ENCODE measurements at regions not wholly inside any gene's neighbourhood (a gene's known extent, or its start where the extent isn't known, plus 50 kb on each side); places are given as distances from the start of the nearest gene placed in this dataset.

DNA sequence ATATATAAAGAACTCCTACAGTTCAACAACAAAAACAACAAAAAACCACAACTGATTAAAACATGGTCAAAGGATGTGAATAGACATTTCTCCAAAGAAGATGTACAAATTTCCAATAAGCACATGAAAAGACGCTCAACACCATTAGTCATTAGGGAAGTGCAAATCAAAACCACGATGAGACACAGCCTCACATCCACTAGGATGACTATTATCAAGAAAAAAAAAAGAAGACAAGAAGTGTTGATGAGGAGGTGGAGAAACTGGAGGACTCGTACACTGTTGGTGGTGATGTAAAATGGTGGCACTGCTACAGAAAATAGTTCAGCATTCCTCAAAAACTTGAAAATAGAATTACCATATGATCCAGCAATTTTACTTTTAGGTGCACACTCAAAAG lies 61.0 kb upstream of the SOX1 start:
- no peak for DNase-seq

DNA sequence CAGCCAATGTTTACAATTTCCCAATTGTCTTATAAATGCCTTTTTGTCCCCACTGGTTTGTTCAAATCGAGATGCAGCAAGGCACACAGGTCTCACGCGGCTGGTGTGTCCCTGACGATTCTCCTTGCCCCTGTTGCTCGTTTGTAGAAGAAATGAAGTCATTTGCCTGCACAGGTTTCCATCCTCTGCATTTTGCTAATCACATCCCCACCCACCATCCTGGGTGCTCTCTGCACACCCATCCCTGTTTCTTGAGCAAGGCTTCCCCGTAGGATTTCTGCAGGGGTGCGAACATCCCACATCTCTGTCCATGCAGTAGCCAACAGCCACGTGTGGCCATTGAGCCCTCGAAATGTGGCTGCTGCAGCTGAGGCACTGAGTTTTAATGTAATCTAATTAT lies 59.8 kb upstream of the SOX1 start:
- DNase-seq = no peak

DNA sequence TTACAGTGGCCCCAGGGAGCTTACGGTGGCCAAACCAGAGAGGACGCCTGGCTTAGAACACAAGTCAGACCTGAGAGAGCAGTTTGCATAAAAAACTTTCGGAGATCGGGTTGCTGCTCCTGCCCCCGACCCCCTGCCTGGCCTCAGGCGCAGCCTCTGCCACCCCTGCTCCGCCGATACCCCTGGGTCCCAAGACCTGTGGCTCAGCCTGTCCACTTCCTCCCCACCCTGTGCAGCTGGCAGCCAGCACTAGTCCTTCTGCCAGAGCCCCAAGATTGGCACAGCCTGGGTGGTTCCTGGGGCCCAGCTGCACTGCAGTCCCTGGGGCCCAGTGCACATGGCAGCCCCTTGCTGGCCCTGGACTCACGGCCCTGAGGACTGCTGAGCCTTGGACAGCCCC lies 56.2 kb upstream of the SOX1 start:
- no peak for DNase-seq

DNA sequence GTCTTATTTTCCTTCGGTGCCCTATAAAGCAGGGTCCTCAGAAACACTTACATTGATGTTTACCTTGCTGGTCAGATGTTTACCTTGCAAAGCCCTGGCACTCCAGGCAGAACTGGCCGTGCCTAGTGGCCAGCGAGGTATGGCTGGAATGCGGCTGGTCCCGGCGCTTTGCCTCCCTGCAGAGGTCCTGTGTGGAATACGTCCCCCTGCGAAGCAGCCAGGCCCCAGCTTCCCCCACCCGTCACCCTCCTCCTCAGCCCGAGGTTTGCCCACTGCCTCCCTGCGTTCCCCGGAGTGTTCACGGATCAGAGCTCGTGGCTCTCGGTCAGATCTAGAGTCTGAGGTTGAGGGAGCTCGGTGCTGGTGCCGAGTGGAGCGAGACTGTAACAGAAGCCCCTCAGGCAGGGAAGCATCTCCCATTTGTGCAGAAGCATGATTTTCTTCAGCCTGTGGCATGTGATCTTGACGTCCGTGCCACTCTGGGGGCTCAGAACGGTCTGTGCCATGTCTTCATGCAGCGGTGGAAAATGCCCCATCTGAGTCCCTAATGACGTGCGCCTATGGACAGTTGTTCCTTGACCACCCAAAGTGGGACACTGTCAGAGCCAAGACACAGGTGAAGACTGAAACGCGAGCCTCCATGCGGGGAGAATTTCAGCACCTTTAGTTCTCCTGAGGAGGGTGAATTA lies 54.8 kb upstream of the SOX1 start:
- no peak for DNase-seq

DNA sequence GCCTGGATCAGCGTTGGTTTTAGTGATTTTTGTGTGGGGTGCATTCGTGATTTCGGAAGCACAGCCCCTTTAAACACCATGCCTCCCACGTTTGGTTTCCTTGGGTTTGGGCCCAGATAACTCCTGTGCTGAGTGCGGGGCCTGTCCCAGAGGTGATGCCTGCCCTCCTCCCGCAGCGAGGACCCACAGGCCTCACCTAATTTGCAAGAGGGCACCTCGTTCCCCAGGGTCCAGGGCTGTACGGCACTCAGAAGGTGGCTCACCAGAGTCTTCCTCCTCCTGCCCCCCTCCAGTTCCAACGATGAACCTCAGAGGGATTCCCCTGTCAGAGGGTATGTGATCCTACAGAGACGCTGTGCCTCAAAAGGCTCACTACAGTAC lies 54.3 kb upstream of the SOX1 start:
- DNase-seq = no peak

DNA sequence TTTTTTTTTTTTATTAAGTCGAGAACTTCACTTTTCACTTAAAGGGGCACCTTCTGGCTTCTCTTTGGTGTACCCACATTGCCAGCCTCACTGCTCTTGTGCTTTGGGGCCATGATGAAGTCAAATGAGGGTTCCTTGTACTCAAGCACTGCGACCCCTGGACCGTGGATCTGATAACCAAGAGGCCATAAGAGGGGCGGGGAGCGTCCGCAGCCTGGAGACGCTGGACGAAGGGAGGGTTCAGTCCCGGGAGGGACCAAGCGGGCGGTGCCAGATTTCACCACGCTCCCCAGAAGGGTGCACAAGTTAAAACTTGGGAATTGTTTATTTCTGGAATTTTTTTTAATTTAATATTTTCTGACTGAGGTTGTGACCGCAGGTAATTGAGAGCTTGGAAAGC lies 53.3 kb upstream of the SOX1 start:
- no peak for DNase-seq

DNA sequence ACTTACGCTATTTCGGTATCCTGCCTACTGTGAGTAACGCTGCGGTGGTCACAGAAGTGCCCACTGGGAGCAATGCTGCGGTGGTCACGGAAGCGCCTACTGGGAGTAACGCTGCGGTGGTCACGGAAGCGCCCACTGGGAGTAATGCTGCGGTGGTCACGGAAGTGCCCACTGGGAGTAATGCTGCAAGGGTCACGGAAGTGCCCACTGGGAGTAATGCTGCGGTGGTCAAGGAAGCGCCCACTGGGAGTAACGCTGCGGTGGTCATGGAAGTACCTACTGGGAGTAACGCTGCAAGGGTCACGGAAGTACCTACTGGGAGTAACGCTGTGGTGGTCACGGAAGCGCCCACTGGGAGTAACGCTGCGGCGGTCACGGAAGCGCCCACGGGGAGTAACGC lies 52.1 kb upstream of the SOX1 start:
- DNase-seq = no peak
